Ishikawa (cell line): ENCODE measurements at regions not wholly inside any gene's neighbourhood (a gene's known extent, or its start where the extent isn't known, plus 50 kb on each side); places are given as distances from the start of the nearest gene placed in this dataset.

Experiments
- CEBPB ChIP-seq: IDR thresholded peaks from 2 replicates; pipeline ENCODE4 v1.6.1; 2012
- CREB1 ChIP-seq: IDR thresholded peaks from 2 replicates; pipeline ENCODE4 v1.6.1; 2012; ENCODE audit warnings: low read depth
- EGR1 ChIP-seq: IDR thresholded peaks from 2 replicates; pipeline ENCODE4 v1.6.1; 2012
- EP300 ChIP-seq: IDR thresholded peaks from 2 replicates; pipeline ENCODE4 v1.6.1; 2012; ENCODE audit warnings: borderline replicate concordance
- FOXM1 ChIP-seq: IDR thresholded peaks from 2 replicates; pipeline ENCODE4 v1.6.1; 2012; ENCODE audit warnings: low read depth, borderline replicate concordance
- MAX ChIP-seq: IDR thresholded peaks from 2 replicates; pipeline ENCODE4 v1.6.1; 2012
- NFIC ChIP-seq: IDR thresholded peaks from 2 replicates; pipeline ENCODE4 v1.6.1; 2012
- RAD21 ChIP-seq: IDR thresholded peaks from 2 replicates; pipeline ENCODE4 v1.6.1; 2012; ENCODE audit warnings: low read depth
- REST ChIP-seq: IDR thresholded peaks from 2 replicates; pipeline ENCODE4 v1.6.1; 2012; ENCODE audit warnings: low read depth, mild to moderate bottlenecking
- TAF1 ChIP-seq: IDR thresholded peaks from 2 replicates; pipeline ENCODE4 v1.6.1; 2012; ENCODE audit warnings: low read depth, mild to moderate bottlenecking
- TCF12 ChIP-seq: IDR thresholded peaks from 2 replicates; pipeline ENCODE4 v1.6.1; 2012; ENCODE audit warnings: low read depth
- TEAD4 ChIP-seq: IDR thresholded peaks from 2 replicates; pipeline ENCODE4 v1.6.1; 2012
- USF1 ChIP-seq: IDR thresholded peaks from 2 replicates; pipeline ENCODE4 v1.6.1; 2012
- YY1 ChIP-seq: IDR thresholded peaks from 2 replicates; pipeline ENCODE4 v1.6.1; 2012; ENCODE audit warnings: low read depth
- ZBTB7A ChIP-seq: IDR thresholded peaks from 2 replicates; pipeline ENCODE4 v1.6.1; 2012; ENCODE audit warnings: low read depth

- TF ChIP-seq TEAD4, result no peak
- TF ChIP-seq TAF1, result no peak
- TF ChIP-seq EGR1, result no peak
- no peak for TF ChIP-seq YY1
- no peak for TF ChIP-seq REST
- TF ChIP-seq ZBTB7A, result no peak
- no peak for TF ChIP-seq USF1
- TF ChIP-seq MAX, result no peak
- TF ChIP-seq EP300, result no peak
- TF ChIP-seq TCF12, result no peak
- no peak for TF ChIP-seq CEBPB
- TF ChIP-seq NFIC, result no peak
Measured at GRCh38 chr1:222347627-222348026, 200.3 kb downstream of the HHIPL2 start.

- TF ChIP-seq CREB1, result no peak
- TF ChIP-seq MAX, result no peak
- TF ChIP-seq TAF1, result no peak
- no peak for TF ChIP-seq REST
- TF ChIP-seq YY1, result no peak
- no peak for TF ChIP-seq TEAD4
- no peak for TF ChIP-seq RAD21
- no peak for TF ChIP-seq NFIC
- TF ChIP-seq EGR1, result no peak
- no peak for TF ChIP-seq CEBPB
- no peak for TF ChIP-seq TCF12
- no peak for TF ChIP-seq EP300
Measured at GRCh38 chr1:222346955-222347354, 200.9 kb downstream of the HHIPL2 start.

- no peak for TF ChIP-seq RAD21
- no peak for TF ChIP-seq EGR1
- no peak for TF ChIP-seq CEBPB
- no peak for TF ChIP-seq CREB1
- TF ChIP-seq TAF1, result no peak
Measured at GRCh38 chr1:222339376-222339947, 208.4 kb downstream of the HHIPL2 start.

- TF ChIP-seq MAX (no peak), CEBPB (no peak), EP300 (no peak), TAF1 (no peak), USF1 (no peak), FOXM1 (no peak), NFIC (no peak), EGR1 (no peak), TEAD4 (no peak), ZBTB7A (no peak), CREB1 (no peak), YY1 (no peak), REST (no peak), RAD21 (no peak), TCF12 (no peak)
Measured at GRCh38 chr1:222335586-222335985, 212.3 kb downstream of the HHIPL2 start.
